ENCODE measurements at regions not wholly inside any gene's neighbourhood (a gene's known extent, or its start where the extent isn't known, plus 50 kb on each side); places are given as distances from the start of the nearest gene placed in this dataset.

GRCh38 chrX:131704136-131704695, 160.3 kb downstream of the OR13H1 start:
- Histone ChIP-seq H3K27me3 (ENCODE audit: insufficient read depth in 3 of 3, low read length in 2 of 3) (no peaks in the 10 kb centered on the region), H3K36me3 (ENCODE audit: insufficient read depth in 1 of 2, low read depth in 1 of 2) (no peaks in the 10 kb centered on the region), H3K4me1 (no peaks in the 10 kb centered on the region), H3K27ac (peak overlapping the region; percentile 53), H3K9me3 (no peaks in the 10 kb centered on the region), H3K4me3 (peak overlapping the region; percentile 68)
- WGBS, 3 donors, result 49 to 92% (median 88%) methylated on average over 17 of the region's 17 CpGs
- peak; percentile 84 to 93 for DNase-seq
- intact Hi-C loops (cut with DNase I), result no loop called here
- peak; percentile 63 for TF ChIP-seq CTCF (IDR thresholded peaks at IDR 0.05)
- peak; percentile 88 to 90 (median 89) for ATAC-seq

DNA sequence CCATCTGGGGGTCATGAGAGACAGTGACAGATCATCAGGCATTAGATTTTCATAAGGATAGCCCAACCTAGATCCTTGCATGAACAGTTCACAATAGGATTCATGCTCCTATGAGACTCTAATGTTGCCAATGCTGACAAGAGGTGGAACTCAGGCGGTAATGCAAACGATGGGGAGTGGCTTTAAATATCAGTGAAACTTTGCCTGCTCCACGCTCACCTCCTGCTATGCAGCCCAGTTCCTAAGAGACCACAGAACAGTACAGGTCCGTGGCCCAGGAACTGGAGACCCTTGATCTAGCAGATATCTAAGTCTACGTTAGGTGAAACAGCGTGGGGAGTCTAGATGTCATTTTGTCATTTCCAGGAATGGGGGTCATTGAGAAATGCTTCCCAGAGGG, 165.7 kb downstream of the OR13H1 start:
- ATAC-seq (no peak), DNase-seq (no peak)
- Histone ChIP-seq H3K4me3 (no peak overlapping the region), H3K9me3 (no peaks in the 10 kb centered on the region), H3K4me1 (no peaks in the 10 kb centered on the region), H3K27ac (no peak overlapping the region), H3K36me3 (ENCODE audit: insufficient read depth in 1 of 2, low read depth in 1 of 2) (no peaks in the 10 kb centered on the region), H3K27me3 (ENCODE audit: insufficient read depth in 3 of 3, low read length in 2 of 3) (no peaks in the 10 kb centered on the region)
- no peak for TF ChIP-seq CTCF (IDR thresholded peaks at IDR 0.05)
- intact Hi-C loops (cut with DNase I), result no loop called here
- 90 to 95% (median 95%) methylated on average over 6 of the region's 6 CpGs for WGBS, 3 donors

- TF ChIP-seq CTCF (IDR thresholded peaks at IDR 0.05), result no peak
Measured at GRCh38 chrX:131711478-131711867, 167.6 kb downstream of the OR13H1 start.

DNA sequence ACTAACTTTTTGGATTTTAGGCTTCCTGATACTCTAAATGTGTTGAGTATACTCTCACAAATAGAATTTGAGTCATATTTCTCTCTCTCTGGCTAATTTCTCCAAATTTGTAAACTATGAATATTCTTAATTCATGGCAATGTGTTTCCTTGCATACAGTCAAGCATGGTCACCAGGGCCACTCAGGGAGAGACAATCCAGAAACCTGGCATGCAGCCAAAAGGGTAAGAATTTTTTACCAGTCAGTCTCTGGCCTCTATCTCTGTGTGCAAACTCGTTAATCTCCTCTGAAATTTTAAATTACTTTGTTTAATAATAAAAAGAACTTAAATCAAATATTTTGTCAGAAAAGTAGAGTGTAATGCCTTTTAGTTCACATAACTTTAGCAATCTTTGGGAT, 179.8 kb downstream of the OR13H1 start:
- H3K4me3 ChIP-seq, result no peak overlapping the region
- no peaks in the 10 kb centered on the region for H3K27me3 ChIP-seq (ENCODE audit: insufficient read depth in 3 of 3, low read length in 2 of 3)
- intact Hi-C loops (cut with DNase I), result no loop called here
- WGBS, 3 donors, result 35 to 75% (median 68%) methylated on average over 1 of the region's 1 CpG
- DNase-seq (no peak), ATAC-seq (no peak)
- no peak overlapping the region for H3K27ac ChIP-seq
- H3K36me3 ChIP-seq (ENCODE audit: insufficient read depth in 1 of 2, low read depth in 1 of 2), result no peaks in the 10 kb centered on the region
- H3K9me3 ChIP-seq, result peaks cover 5% of the 10 kb centered on the region
- no peak for TF ChIP-seq CTCF (IDR thresholded peaks at IDR 0.05)
- H3K4me1 ChIP-seq, result no peaks in the 10 kb centered on the region

More at GRCh38 chrX:131711478-131711867, 167.6 kb downstream of the OR13H1 start:
- Histone ChIP-seq H3K9me3 (no peaks in the 10 kb centered on the region), H3K27me3 (ENCODE audit: insufficient read depth in 3 of 3, low read length in 2 of 3) (no peaks in the 10 kb centered on the region), H3K27ac (no peak overlapping the region), H3K4me3 (peak overlapping the region; percentile 66), H3K36me3 (ENCODE audit: insufficient read depth in 1 of 2, low read depth in 1 of 2) (no peaks in the 10 kb centered on the region), H3K4me1 (no peaks in the 10 kb centered on the region)
- DNase-seq (no peak), ATAC-seq (peak in 2 of 4 donors; percentile 28 to 47)
- intact Hi-C loops (cut with DNase I), result loop anchor here in 1 of 2 donors (1.0 kb wide), 1 partner anchor 36 kb away; no protein-coding TSS in a partner anchor
- 75 to 97% (median 91%) methylated on average over 8 of the region's 8 CpGs for WGBS, 3 donors

- DNase-seq (no peak), ATAC-seq (no peak)
- Histone ChIP-seq H3K9me3 (peaks cover 5% of the 10 kb centered on the region), H3K36me3 (ENCODE audit: insufficient read depth in 1 of 2, low read depth in 1 of 2) (no peaks in the 10 kb centered on the region), H3K4me3 (no peak overlapping the region), H3K27ac (no peak overlapping the region), H3K27me3 (ENCODE audit: insufficient read depth in 3 of 3, low read length in 2 of 3) (no peaks in the 10 kb centered on the region), H3K4me1 (no peaks in the 10 kb centered on the region)
- WGBS, 3 donors, result 83 to 92% (median 89%) methylated on average over 2 of the region's 2 CpGs
- intact Hi-C loops (cut with DNase I), result no loop called here
- no peak for TF ChIP-seq CTCF (IDR thresholded peaks at IDR 0.05)
Measured at GRCh38 chrX:131724292-131724691, 180.4 kb downstream of the OR13H1 start.
